Neural cell (in vitro differentiated cells): ENCODE measurements at regions not wholly inside any gene's neighbourhood (a gene's known extent, or its start where the extent isn't known, plus 50 kb on each side); places are given as distances from the start of the nearest gene placed in this dataset.

Experiments
- H2AFZ ChIP-seq: fragments of 200-600, 300-800 bp; sonication (generic), shearing (Covaris generic); 2 replicates; pipeline ENCODE4 v1.6.0; 2014; ENCODE audit warnings: low read depth, mild to moderate bottlenecking, antibody characterized with exemption, low read length, moderate library complexity
- H3F3A ChIP-seq: fragments of 200-600 bp; shearing (Covaris generic); 2 replicates; pipeline ENCODE4 v1.6.1; 2016; ENCODE audit warnings: mild to moderate bottlenecking, moderate library complexity, mixed read lengths, antibody characterized with exemption, low read length; ENCODE audit not compliant: insufficient read depth, poor library complexity, severe bottlenecking
- H3K27ac ChIP-seq: fragments of 200-600, 300-800 bp; sonication (generic), shearing (Covaris generic); 2 replicates; pipeline ENCODE4 v1.5.1; 2014; ENCODE audit warnings: mild to moderate bottlenecking, low read length, moderate library complexity
- H3K27me3 ChIP-seq: fragments of 300-800, 200-600 bp; sonication (generic), shearing (Covaris generic); 2 replicates; pipeline ENCODE4 v1.6.0; 2014; ENCODE audit warnings: mild to moderate bottlenecking, low read depth, low read length, moderate library complexity; ENCODE audit not compliant: insufficient read depth
- H3K36me3 ChIP-seq: fragments of 300-800, 200-600 bp; sonication (generic), shearing (Covaris generic); 2 replicates; pipeline ENCODE4 v1.5.1; 2014; ENCODE audit warnings: mild to moderate bottlenecking, antibody characterized with exemption, low read length, moderate library complexity; ENCODE audit not compliant: insufficient read depth
- H3K4me2 ChIP-seq: fragments of 300-800, 200-600 bp; sonication (generic), shearing (Covaris generic); 2 replicates; pipeline ENCODE4 v1.6.0; 2014; ENCODE audit warnings: mild to moderate bottlenecking, low read length
- H3K4me3 ChIP-seq: fragments of 300-800, 200-600 bp; sonication (generic), shearing (Covaris generic); 2 replicates; pipeline ENCODE4 v1.5.1; 2014; ENCODE audit warnings: mild to moderate bottlenecking, low read length, moderate library complexity
- H3K79me2 ChIP-seq: fragments of 200-600 bp; shearing (Covaris generic); replicated peaks from 2 replicates; pipeline ENCODE4 v1.6.0; 2014; ENCODE audit warnings: mild to moderate bottlenecking, low read length, moderate library complexity; ENCODE audit not compliant: insufficient read depth
- H3K9ac ChIP-seq: fragments of 300-800, 200-600 bp; sonication (generic), shearing (Covaris generic); 2 replicates; pipeline ENCODE4 v1.6.1; 2016; ENCODE audit warnings: mild to moderate bottlenecking, low read length, mixed read lengths
- H3K9me2 ChIP-seq: fragments of 200-600 bp; shearing (Covaris generic); 2 replicates; pipeline ENCODE4 v1.6.1; 2016; ENCODE audit warnings: mild to moderate bottlenecking, low read length, mixed read lengths; ENCODE audit not compliant: insufficient read depth
- H3K9me3 ChIP-seq: fragments of 200-600, 300-800 bp; sonication (generic), shearing (Covaris generic); 2 replicates; pipeline ENCODE4 v1.6.1; 2016; ENCODE audit warnings: mild to moderate bottlenecking, mixed run types, low read length, moderate library complexity, mixed read lengths
- H4K20me1 ChIP-seq: fragments of 200-600 bp; shearing (Covaris generic); 2 replicates; pipeline ENCODE4 v1.6.1; 2016; ENCODE audit warnings: mild to moderate bottlenecking, mixed run types; ENCODE audit not compliant: insufficient read depth
- CTCF ChIP-seq: fragments of 450-650 bp; IDR thresholded peaks from 2 replicates; pipeline ENCODE4 v1.5.1; 2014; ENCODE audit warnings: antibody characterized with exemption, mild to moderate bottlenecking, moderate library complexity; ENCODE audit not compliant: poor library complexity, severe bottlenecking
- EP300 ChIP-seq: fragments of 450-650 bp; conservative IDR thresholded peaks from 2 replicates; pipeline ENCODE4 v1.6.1; 2014; ENCODE audit warnings: antibody characterized with exemption, mild to moderate bottlenecking, moderate library complexity; ENCODE audit not compliant: poor library complexity, severe bottlenecking
- POLR2AphosphoS5 ChIP-seq: IDR thresholded peaks from 2 replicates; pipeline ENCODE4 v1.6.1; 2012
- RAD21 ChIP-seq: fragments of 450-650 bp; conservative IDR thresholded peaks from 2 replicates; pipeline ENCODE4 v1.6.1; 2014; ENCODE audit warnings: antibody characterized with exemption, mild to moderate bottlenecking, moderate library complexity
- TAF1 ChIP-seq: IDR thresholded peaks from 2 replicates; pipeline ENCODE4 v1.6.1; 2012; ENCODE audit warnings: low read depth
- TF ChIP-seq, protein P1 (sequence below): IDR thresholded peaks from 2 replicates; pipeline ENCODE4 v1.6.1; 2012; ENCODE audit warnings: borderline replicate concordance

- H3K9ac ChIP-seq = no peak overlapping the region
- TF ChIP-seq, protein P1, sequence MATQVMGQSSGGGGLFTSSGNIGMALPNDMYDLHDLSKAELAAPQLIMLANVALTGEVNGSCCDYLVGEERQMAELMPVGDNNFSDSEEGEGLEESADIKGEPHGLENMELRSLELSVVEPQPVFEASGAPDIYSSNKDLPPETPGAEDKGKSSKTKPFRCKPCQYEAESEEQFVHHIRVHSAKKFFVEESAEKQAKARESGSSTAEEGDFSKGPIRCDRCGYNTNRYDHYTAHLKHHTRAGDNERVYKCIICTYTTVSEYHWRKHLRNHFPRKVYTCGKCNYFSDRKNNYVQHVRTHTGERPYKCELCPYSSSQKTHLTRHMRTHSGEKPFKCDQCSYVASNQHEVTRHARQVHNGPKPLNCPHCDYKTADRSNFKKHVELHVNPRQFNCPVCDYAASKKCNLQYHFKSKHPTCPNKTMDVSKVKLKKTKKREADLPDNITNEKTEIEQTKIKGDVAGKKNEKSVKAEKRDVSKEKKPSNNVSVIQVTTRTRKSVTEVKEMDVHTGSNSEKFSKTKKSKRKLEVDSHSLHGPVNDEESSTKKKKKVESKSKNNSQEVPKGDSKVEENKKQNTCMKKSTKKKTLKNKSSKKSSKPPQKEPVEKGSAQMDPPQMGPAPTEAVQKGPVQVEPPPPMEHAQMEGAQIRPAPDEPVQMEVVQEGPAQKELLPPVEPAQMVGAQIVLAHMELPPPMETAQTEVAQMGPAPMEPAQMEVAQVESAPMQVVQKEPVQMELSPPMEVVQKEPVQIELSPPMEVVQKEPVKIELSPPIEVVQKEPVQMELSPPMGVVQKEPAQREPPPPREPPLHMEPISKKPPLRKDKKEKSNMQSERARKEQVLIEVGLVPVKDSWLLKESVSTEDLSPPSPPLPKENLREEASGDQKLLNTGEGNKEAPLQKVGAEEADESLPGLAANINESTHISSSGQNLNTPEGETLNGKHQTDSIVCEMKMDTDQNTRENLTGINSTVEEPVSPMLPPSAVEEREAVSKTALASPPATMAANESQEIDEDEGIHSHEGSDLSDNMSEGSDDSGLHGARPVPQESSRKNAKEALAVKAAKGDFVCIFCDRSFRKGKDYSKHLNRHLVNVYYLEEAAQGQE = no peak
- TF ChIP-seq TAF1 (no peak), CTCF (no peak)
- H3K79me2 ChIP-seq = no peaks in the 10 kb centered on the region
These were observed 482.8 kb downstream of the PRKD1 start for GRCh38 chr14:29444805-29445204.

DNA sequence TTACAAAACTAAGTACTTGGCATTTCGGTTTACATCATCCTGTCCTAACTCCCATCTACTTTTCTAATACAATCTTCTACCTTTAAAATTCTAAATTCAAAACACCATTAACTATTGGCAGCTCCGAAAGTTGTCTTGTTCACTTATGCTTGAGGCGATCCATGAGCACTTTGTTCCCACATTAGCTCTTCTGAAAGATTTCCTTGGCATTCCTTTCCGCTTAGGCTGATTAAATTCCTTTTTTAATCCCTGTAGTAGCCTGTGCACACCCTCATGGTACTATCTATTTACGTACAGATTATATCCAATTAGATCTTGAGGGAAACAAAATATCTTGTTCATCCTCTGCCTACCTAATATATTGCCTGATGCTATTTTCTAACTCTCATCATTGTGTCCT is 480.7 kb downstream of the PRKD1 start:
- Histone ChIP-seq H3K4me2 (no peak overlapping the region), H3K4me3 (no peak overlapping the region), H3K79me2 (no peaks in the 10 kb centered on the region), H3K36me3 (no peaks in the 10 kb centered on the region), H3K27ac (no peak overlapping the region), H3K9ac (no peak overlapping the region), H2AFZ (no peak overlapping the region), H3K9me3 (no peaks in the 10 kb centered on the region), H3K27me3 (no peaks in the 10 kb centered on the region), H4K20me1 (no peaks in the 10 kb centered on the region), H3K9me2 (no peaks in the 10 kb centered on the region), H3F3A (no peaks in the 10 kb centered on the region)
- no peak for TF ChIP-seq POLR2AphosphoS5
- TF ChIP-seq, protein P1 = no peak
- TF ChIP-seq CTCF = no peak
- no peak for TF ChIP-seq RAD21
- no peak for TF ChIP-seq EP300

More at GRCh38 chr14:29444805-29445204, 482.8 kb downstream of the PRKD1 start:
- no peaks in the 10 kb centered on the region for H3K36me3 ChIP-seq
- H3K9me3 ChIP-seq = no peaks in the 10 kb centered on the region
- no peaks in the 10 kb centered on the region for H4K20me1 ChIP-seq
- no peak overlapping the region for H2AFZ ChIP-seq
- H3K9me2 ChIP-seq = no peaks in the 10 kb centered on the region
- H3K4me2 ChIP-seq = no peak overlapping the region
- no peaks in the 10 kb centered on the region for H3K27me3 ChIP-seq
- H3K4me3 ChIP-seq = no peak overlapping the region
- no peak overlapping the region for H3K27ac ChIP-seq
- H3F3A ChIP-seq = no peaks in the 10 kb centered on the region
